ENCODE measurements at regions not wholly inside any gene's neighbourhood (a gene's known extent, or its start where the extent isn't known, plus 50 kb on each side); places are given as distances from the start of the nearest gene placed in this dataset.

GRCh38 chr3:117665296-117665695 lies 955.7 kb downstream of the TUSC7 start (continued):
- TF ChIP-seq ZNF462 (CRISPR knock-in tag; IDR thresholded peaks at IDR 0.05): no peak

- no peaks in the 10 kb centered on the region for H3K27me3 ChIP-seq (ENCODE audit: insufficient read depth)
- no peak for DNase-seq (ENCODE audit: low spot score)
- H3K4me3 Mint-ChIP-seq: no peak overlapping the region
- no peaks in the 10 kb centered on the region for H3F3A ChIP-seq (replicated peaks; ENCODE audit: low read depth)
- no peaks in the 10 kb centered on the region for H3K79me2 ChIP-seq (replicated peaks; ENCODE audit: insufficient read depth)
- peaks cover 7% of the 10 kb centered on the region for H3K4me1 Mint-ChIP-seq
- no peak overlapping the region for H3K27ac ChIP-seq (ENCODE audit: low read depth)
- no peak overlapping the region for H3K4me2 ChIP-seq
- no peaks in the 10 kb centered on the region for H3K36me3 Mint-ChIP-seq (ENCODE audit: low read depth)
- no peak overlapping the region for H3K4me3 ChIP-seq
- TF ChIP-seq NANOG (IDR thresholded peaks at IDR 0.05; ENCODE audit: borderline replicate concordance) (no peak), JUNB (IDR thresholded peaks at IDR 0.05; ENCODE audit: unreplicated experiment) (no peak), STAT1 (IDR thresholded peaks at IDR 0.05; ENCODE audit: unreplicated experiment) (no peak), CTCF (conservative IDR thresholded peaks at IDR 0.05; ENCODE audit: low read depth in 2 of 2) (no peak), ZNF331 (CRISPR knock-in tag; IDR thresholded peaks at IDR 0.05; ENCODE audit: low read depth) (no peak), CREB1 (CRISPR knock-in tag; IDR thresholded peaks at IDR 0.05; ENCODE audit: low read depth) (no peak)
- no peaks in the 10 kb centered on the region for H3K36me3 ChIP-seq (ENCODE audit: insufficient read depth)
- no peak overlapping the region for H2AFZ ChIP-seq
- no peaks in the 10 kb centered on the region for H3K4me1 ChIP-seq (ENCODE audit: insufficient read depth)
- no peaks in the 10 kb centered on the region for H3K27me3 Mint-ChIP-seq (ENCODE audit: insufficient read depth, low read depth, poor library complexity)
- no peak; the same call in 1 of the 3 replicates for ATAC-seq
- H3K27ac Mint-ChIP-seq: no peak overlapping the region
- H4K20me1 ChIP-seq (replicated peaks; ENCODE audit: insufficient read depth): no peaks in the 10 kb centered on the region
- no peaks in the 10 kb centered on the region for H3K9me3 Mint-ChIP-seq
- no peaks in the 10 kb centered on the region for H3K9me2 ChIP-seq (ENCODE audit: insufficient read depth)
These were observed 956.7 kb downstream of the TUSC7 start for GRCh38 chr3:117666325-117666724.

Measured in GM23338 (cell line).